ENCODE measurements at regions not wholly inside any gene's neighbourhood (a gene's known extent, or its start where the extent isn't known, plus 50 kb on each side); places are given as distances from the start of the nearest gene placed in this dataset.
A peak's percentile ranks its signal among the peaks of the same experiment; 100 is the strongest.

GRCh38 chr2:23028106-23028505 lies 356.9 kb upstream of the KLHL29 start:
- H3K27ac ChIP-seq (ENCODE audit: low read depth, low read length, severe bottlenecking), result peak overlapping the region; percentile 66
- 28 to 31% methylated on average over 2 of the region's 3 CpGs for WGBS, 2 experiments (ENCODE audit: insufficient coverage in 2 of 2)
- no peak overlapping the region for H3K4me3 ChIP-seq (ENCODE audit: extremely low read depth, insufficient read depth, low read length, poor library complexity, severe bottlenecking)
- no peaks in the 10 kb centered on the region for H3K36me3 ChIP-seq (ENCODE audit: control insufficient read depth, insufficient read depth, low read length)
- H3K4me1 ChIP-seq (ENCODE audit: control insufficient read depth, insufficient read depth, low read length, poor library complexity, severe bottlenecking), result peaks cover 23% of the 10 kb centered on the region
- H3K9me3 ChIP-seq (ENCODE audit: control insufficient read depth, low read length), result no peaks in the 10 kb centered on the region

GRCh38 chr2:23029111-23029510 lies 355.9 kb upstream of the KLHL29 start:
- Histone ChIP-seq H3K36me3 (ENCODE audit: control insufficient read depth, insufficient read depth, low read length) (no peaks in the 10 kb centered on the region), H3K9me3 (ENCODE audit: control insufficient read depth, low read length) (no peaks in the 10 kb centered on the region), H3K4me3 (ENCODE audit: extremely low read depth, insufficient read depth, low read length, poor library complexity, severe bottlenecking) (no peak overlapping the region), H3K27ac (ENCODE audit: low read depth, low read length, severe bottlenecking) (peak overlapping the region; percentile 66), H3K4me1 (ENCODE audit: control insufficient read depth, insufficient read depth, low read length, poor library complexity, severe bottlenecking) (peaks cover 23% of the 10 kb centered on the region)
- 92 to 94% methylated on average over 3 to 5 of the region's 5 CpGs for WGBS, 2 experiments (ENCODE audit: insufficient coverage in 2 of 2)

GRCh38 chr2:23029951-23030350 lies 355.0 kb upstream of the KLHL29 start:
- Histone ChIP-seq H3K4me3 (ENCODE audit: extremely low read depth, insufficient read depth, low read length, poor library complexity, severe bottlenecking) (no peak overlapping the region), H3K4me1 (ENCODE audit: control insufficient read depth, insufficient read depth, low read length, poor library complexity, severe bottlenecking) (peaks cover 23% of the 10 kb centered on the region), H3K27ac (ENCODE audit: low read depth, low read length, severe bottlenecking) (peak overlapping the region; percentile 66), H3K9me3 (ENCODE audit: control insufficient read depth, low read length) (no peaks in the 10 kb centered on the region), H3K36me3 (ENCODE audit: control insufficient read depth, insufficient read depth, low read length) (no peaks in the 10 kb centered on the region)
- 78 to 81% methylated on average over 3 to 5 of the region's 5 CpGs for WGBS, 2 experiments (ENCODE audit: insufficient coverage in 2 of 2)

GRCh38 chr2:23034996-23035395 lies 350.0 kb upstream of the KLHL29 start:
- Histone ChIP-seq H3K9me3 (ENCODE audit: control insufficient read depth, low read length) (no peaks in the 10 kb centered on the region), H3K36me3 (ENCODE audit: control insufficient read depth, insufficient read depth, low read length) (no peaks in the 10 kb centered on the region), H3K4me3 (ENCODE audit: extremely low read depth, insufficient read depth, low read length, poor library complexity, severe bottlenecking) (no peak overlapping the region), H3K4me1 (ENCODE audit: control insufficient read depth, insufficient read depth, low read length, poor library complexity, severe bottlenecking) (peaks cover 4% of the 10 kb centered on the region), H3K27ac (ENCODE audit: low read depth, low read length, severe bottlenecking) (no peak overlapping the region)
- WGBS, 2 experiments (ENCODE audit: insufficient coverage in 2 of 2), result 93% methylated on average over 2 of the region's 3 CpGs; no CpG with 5 or more reads in 1 of the 2 experiments

- Histone ChIP-seq H3K4me1 (ENCODE audit: control insufficient read depth, insufficient read depth, low read length, poor library complexity, severe bottlenecking) (no peaks in the 10 kb centered on the region), H3K9me3 (ENCODE audit: control insufficient read depth, low read length) (no peaks in the 10 kb centered on the region), H3K4me3 (ENCODE audit: extremely low read depth, insufficient read depth, low read length, poor library complexity, severe bottlenecking) (no peak overlapping the region), H3K27ac (ENCODE audit: low read depth, low read length, severe bottlenecking) (no peak overlapping the region), H3K36me3 (ENCODE audit: control insufficient read depth, insufficient read depth, low read length) (no peaks in the 10 kb centered on the region)
- WGBS, 2 experiments (ENCODE audit: insufficient coverage in 2 of 2), result 100% methylated on average over 1 of the region's 2 CpGs
Measured at GRCh38 chr2:23036629-23037028, 348.4 kb upstream of the KLHL29 start.

GRCh38 chr2:23037596-23037995 lies 347.4 kb upstream of the KLHL29 start:
- no peaks in the 10 kb centered on the region for H3K36me3 ChIP-seq (ENCODE audit: control insufficient read depth, insufficient read depth, low read length)
- no peaks in the 10 kb centered on the region for H3K9me3 ChIP-seq (ENCODE audit: control insufficient read depth, low read length)
- H3K4me3 ChIP-seq (ENCODE audit: extremely low read depth, insufficient read depth, low read length, poor library complexity, severe bottlenecking), result no peak overlapping the region
- no peaks in the 10 kb centered on the region for H3K4me1 ChIP-seq (ENCODE audit: control insufficient read depth, insufficient read depth, low read length, poor library complexity, severe bottlenecking)
- H3K27ac ChIP-seq (ENCODE audit: low read depth, low read length, severe bottlenecking), result no peak overlapping the region
- 82 to 88% methylated on average over 2 of the region's 2 CpGs for WGBS, 2 experiments (ENCODE audit: insufficient coverage in 2 of 2)

- no peaks in the 10 kb centered on the region for H3K36me3 ChIP-seq (ENCODE audit: control insufficient read depth, insufficient read depth, low read length)
- WGBS, 2 experiments (ENCODE audit: insufficient coverage in 2 of 2), result 71 to 100% methylated on average over 1 of the region's 1 CpG
- no peak overlapping the region for H3K4me3 ChIP-seq (ENCODE audit: extremely low read depth, insufficient read depth, low read length, poor library complexity, severe bottlenecking)
- peak overlapping the region; percentile 29 for H3K27ac ChIP-seq (ENCODE audit: low read depth, low read length, severe bottlenecking)
- no peaks in the 10 kb centered on the region for H3K4me1 ChIP-seq (ENCODE audit: control insufficient read depth, insufficient read depth, low read length, poor library complexity, severe bottlenecking)
- H3K9me3 ChIP-seq (ENCODE audit: control insufficient read depth, low read length), result no peaks in the 10 kb centered on the region
Measured at GRCh38 chr2:23041443-23041842, 343.5 kb upstream of the KLHL29 start.

- Histone ChIP-seq H3K27ac (ENCODE audit: low read depth, low read length, severe bottlenecking) (no peak overlapping the region), H3K36me3 (ENCODE audit: control insufficient read depth, insufficient read depth, low read length) (no peaks in the 10 kb centered on the region), H3K9me3 (ENCODE audit: control insufficient read depth, low read length) (no peaks in the 10 kb centered on the region), H3K4me1 (ENCODE audit: control insufficient read depth, insufficient read depth, low read length, poor library complexity, severe bottlenecking) (no peaks in the 10 kb centered on the region), H3K4me3 (ENCODE audit: extremely low read depth, insufficient read depth, low read length, poor library complexity, severe bottlenecking) (no peak overlapping the region)
- WGBS, 2 experiments (ENCODE audit: insufficient coverage in 2 of 2), result 80 to 84% methylated on average over 2 to 7 of the region's 7 CpGs
Measured at GRCh38 chr2:23042216-23042906, 342.6 kb upstream of the KLHL29 start.

- no peak overlapping the region for H3K4me3 ChIP-seq (ENCODE audit: extremely low read depth, insufficient read depth, low read length, poor library complexity, severe bottlenecking)
- H3K36me3 ChIP-seq (ENCODE audit: control insufficient read depth, insufficient read depth, low read length), result no peaks in the 10 kb centered on the region
- H3K4me1 ChIP-seq (ENCODE audit: control insufficient read depth, insufficient read depth, low read length, poor library complexity, severe bottlenecking), result no peaks in the 10 kb centered on the region
- H3K9me3 ChIP-seq (ENCODE audit: control insufficient read depth, low read length), result no peaks in the 10 kb centered on the region
- WGBS, 2 experiments (ENCODE audit: insufficient coverage in 2 of 2), result 44 to 86% methylated on average over 1 of the region's 2 CpGs
- no peak overlapping the region for H3K27ac ChIP-seq (ENCODE audit: low read depth, low read length, severe bottlenecking)
Measured at GRCh38 chr2:23050388-23050787, 334.6 kb upstream of the KLHL29 start.

- Histone ChIP-seq H3K36me3 (ENCODE audit: control insufficient read depth, insufficient read depth, low read length) (no peaks in the 10 kb centered on the region), H3K4me1 (ENCODE audit: control insufficient read depth, insufficient read depth, low read length, poor library complexity, severe bottlenecking) (peaks cover 6% of the 10 kb centered on the region), H3K27ac (ENCODE audit: low read depth, low read length, severe bottlenecking) (no peak overlapping the region), H3K9me3 (ENCODE audit: control insufficient read depth, low read length) (no peaks in the 10 kb centered on the region), H3K4me3 (ENCODE audit: extremely low read depth, insufficient read depth, low read length, poor library complexity, severe bottlenecking) (no peak overlapping the region)
- 89 to 90% methylated on average over 1 of the region's 2 CpGs for WGBS, 2 experiments (ENCODE audit: insufficient coverage in 2 of 2)
Measured at GRCh38 chr2:23053601-23054000, 331.4 kb upstream of the KLHL29 start.

GRCh38 chr2:23055251-23055650 lies 329.7 kb upstream of the KLHL29 start:
- Histone ChIP-seq H3K9me3 (ENCODE audit: control insufficient read depth, low read length) (no peaks in the 10 kb centered on the region), H3K4me1 (ENCODE audit: control insufficient read depth, insufficient read depth, low read length, poor library complexity, severe bottlenecking) (peaks cover 6% of the 10 kb centered on the region), H3K36me3 (ENCODE audit: control insufficient read depth, insufficient read depth, low read length) (no peaks in the 10 kb centered on the region), H3K4me3 (ENCODE audit: extremely low read depth, insufficient read depth, low read length, poor library complexity, severe bottlenecking) (no peak overlapping the region), H3K27ac (ENCODE audit: low read depth, low read length, severe bottlenecking) (no peak overlapping the region)
- 80 to 92% methylated on average over 4 of the region's 4 CpGs for WGBS, 2 experiments (ENCODE audit: insufficient coverage in 2 of 2)
